Endothelial cell of umbilical vein (primary cell): ENCODE measurements at regions not wholly inside any gene's neighbourhood (a gene's known extent, or its start where the extent isn't known, plus 50 kb on each side); places are given as distances from the start of the nearest gene placed in this dataset.
"Not testable (repeated sequence)": the region's sequence is repeated elsewhere in the genome, so short reads cannot be mapped to it uniquely, and the experiment has no call there.

Source experiments
- CTCF ChIP-seq, 2 donors: IDR thresholded peaks; 1 replicate in 1 of 2; 2 replicates in 1 of 2; pipeline ENCODE4 v1.5.1; 2011; ENCODE audit warnings: low read length in 2 of 2, mild to moderate bottlenecking in 2 of 2, moderate library complexity in 2 of 2, control low read depth in 1 of 2, inconsistent platforms in 1 of 2, low read depth in 1 of 2; ENCODE audit not compliant: insufficient read depth in 1 of 2; ENCODE audit errors: extremely low read depth in 1 of 2
- EZH2 ChIP-seq: IDR thresholded peaks from 2 replicates; pipeline ENCODE4 v1.6.1; 2012; ENCODE audit warnings: borderline replicate concordance, low read depth, mild to moderate bottlenecking, moderate library complexity, low read length, inconsistent platforms; ENCODE audit not compliant: severe bottlenecking
- GATA2 ChIP-seq: IDR thresholded peaks from 2 replicates; pipeline ENCODE4 v1.7.0; 2011; ENCODE audit warnings: low read depth, mild to moderate bottlenecking, moderate library complexity, mixed read lengths, low read length; ENCODE audit not compliant: insufficient read length, insufficient read depth
- MYC ChIP-seq: IDR thresholded peaks from one replicate; pipeline ENCODE4 v1.6.1; 2011; ENCODE audit warnings: mild to moderate bottlenecking, low read depth, low read length
- POLR2AphosphoS5 ChIP-seq: IDR thresholded peaks from 2 replicates; pipeline ENCODE4 v1.6.1; 2012; ENCODE audit warnings: low read depth, mild to moderate bottlenecking, control low read depth, low read length, moderate library complexity; ENCODE audit not compliant: insufficient read depth

GRCh38 chr7:65719123-65719798, 153.6 kb upstream of the VKORC1L1 start:
- TF ChIP-seq CTCF (IDR thresholded peaks at IDR 0.05; ENCODE audit: extremely low read depth in 1 of 2, insufficient read depth in 1 of 2, low read depth in 1 of 2, low read length in 2 of 2); EZH2; POLR2AphosphoS5; MYC; GATA2: not testable (repeated sequence)
